Progenitor cell of endocrine pancreas (in vitro differentiated cells): ENCODE measurements at regions not wholly inside any gene's neighbourhood (a gene's known extent, or its start where the extent isn't known, plus 50 kb on each side); places are given as distances from the start of the nearest gene placed in this dataset.

ENCODE experiments used
- DNase-seq: peaks from one replicate; pipeline ENCODE4 v3.0.0; 2021; ENCODE audit warnings: low spot score; ENCODE audit not compliant: unreplicated experiment
- H3K27ac Mint-ChIP-seq: 2 replicates; pipeline ENCODE4 v1.8.0; 2021; ENCODE audit warnings: mild to moderate bottlenecking, moderate library complexity, mixed read lengths
- H3K27me3 Mint-ChIP-seq: 2 replicates; pipeline ENCODE4 v1.8.0; 2021; ENCODE audit warnings: mixed read lengths
- H3K36me3 Mint-ChIP-seq: 2 replicates; pipeline ENCODE4 v1.8.0; 2022; ENCODE audit warnings: mixed read lengths; ENCODE audit not compliant: insufficient read depth
- H3K4me1 Mint-ChIP-seq: 2 replicates; pipeline ENCODE4 v1.8.0; 2021; ENCODE audit warnings: low read depth, mixed read lengths
- H3K4me3 Mint-ChIP-seq: 2 replicates; pipeline ENCODE4 v1.8.0; 2021; ENCODE audit warnings: low read depth, mild to moderate bottlenecking, moderate library complexity, mixed read lengths
- H3K9me3 Mint-ChIP-seq: 2 replicates; pipeline ENCODE4 v1.8.0; 2021; ENCODE audit warnings: low read depth, mixed read lengths
- TF ChIP-seq, protein P1 (sequence below): fragments of 200-600 bp; sonication (generic); IDR thresholded peaks from one replicate; pipeline ENCODE4 v1.5.0; 2021; ENCODE audit warnings: antibody characterized with exemption, mild to moderate bottlenecking; ENCODE audit not compliant: unreplicated experiment

DNA sequence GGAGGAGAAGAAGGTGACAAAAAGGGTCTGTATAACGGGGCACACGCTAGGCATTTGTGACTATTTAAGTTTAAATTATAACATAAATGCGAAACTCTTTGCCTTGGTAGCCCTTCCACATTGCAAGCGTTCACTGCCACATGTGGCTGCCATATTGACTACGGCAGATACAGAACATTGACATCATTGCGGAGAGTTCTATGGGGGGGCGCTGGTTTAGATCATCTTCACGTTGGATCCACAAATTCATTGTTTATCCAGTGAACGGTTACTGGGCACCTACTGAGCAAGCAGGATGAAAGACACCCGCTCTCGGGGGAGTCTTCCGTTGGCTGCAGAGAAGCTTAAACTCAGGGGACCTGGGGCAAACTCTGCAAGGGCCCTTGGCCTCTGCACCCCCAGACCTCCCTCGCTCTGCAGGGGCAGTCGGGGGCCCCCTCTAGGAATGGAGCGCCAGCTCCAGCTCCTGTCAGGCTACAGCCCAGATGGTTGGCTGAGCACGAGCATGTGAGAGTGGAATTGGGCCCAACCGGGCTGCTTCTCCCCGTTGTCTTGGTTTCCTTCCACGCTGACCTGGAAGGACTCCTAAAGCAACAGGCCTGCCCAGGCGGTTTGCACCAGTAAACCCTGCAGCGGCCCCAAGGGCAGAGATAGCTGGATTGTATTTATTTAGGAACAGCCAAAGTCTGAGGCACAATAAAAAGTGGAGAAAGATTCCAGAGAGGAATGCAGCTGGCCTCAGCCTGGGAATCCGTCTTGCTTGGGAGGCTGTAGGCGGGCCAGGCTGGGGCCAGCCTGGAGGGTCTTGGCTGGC is 172.2 kb downstream of the SEC14L1 start:
- DNase-seq: no peak

DNA sequence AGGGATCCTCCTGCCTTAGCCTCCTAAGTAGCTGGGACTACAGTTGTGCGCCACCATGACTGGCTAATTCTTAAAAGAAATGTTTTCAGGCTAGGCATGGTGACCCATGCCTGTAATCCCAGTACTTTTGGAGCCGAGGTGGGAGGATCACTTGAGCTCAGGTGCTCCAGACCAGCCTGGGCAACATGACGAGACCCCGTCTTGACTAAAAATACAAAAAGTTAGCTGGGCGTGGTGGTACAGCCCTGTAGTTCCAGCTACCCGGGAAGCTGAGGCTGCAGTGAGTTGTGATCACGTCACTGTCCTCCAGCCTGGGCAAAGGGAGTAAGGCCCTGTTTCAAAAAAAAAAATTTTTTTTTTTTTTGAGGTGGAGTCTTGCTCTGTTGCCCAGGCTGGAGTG is 173.1 kb downstream of the SEC14L1 start:
- H3K4me1 Mint-ChIP-seq: peaks cover 6% of the 10 kb centered on the region
- H3K36me3 Mint-ChIP-seq: peaks cover 6% of the 10 kb centered on the region
- no peak overlapping the region for H3K27ac Mint-ChIP-seq
- TF ChIP-seq, protein P1, sequence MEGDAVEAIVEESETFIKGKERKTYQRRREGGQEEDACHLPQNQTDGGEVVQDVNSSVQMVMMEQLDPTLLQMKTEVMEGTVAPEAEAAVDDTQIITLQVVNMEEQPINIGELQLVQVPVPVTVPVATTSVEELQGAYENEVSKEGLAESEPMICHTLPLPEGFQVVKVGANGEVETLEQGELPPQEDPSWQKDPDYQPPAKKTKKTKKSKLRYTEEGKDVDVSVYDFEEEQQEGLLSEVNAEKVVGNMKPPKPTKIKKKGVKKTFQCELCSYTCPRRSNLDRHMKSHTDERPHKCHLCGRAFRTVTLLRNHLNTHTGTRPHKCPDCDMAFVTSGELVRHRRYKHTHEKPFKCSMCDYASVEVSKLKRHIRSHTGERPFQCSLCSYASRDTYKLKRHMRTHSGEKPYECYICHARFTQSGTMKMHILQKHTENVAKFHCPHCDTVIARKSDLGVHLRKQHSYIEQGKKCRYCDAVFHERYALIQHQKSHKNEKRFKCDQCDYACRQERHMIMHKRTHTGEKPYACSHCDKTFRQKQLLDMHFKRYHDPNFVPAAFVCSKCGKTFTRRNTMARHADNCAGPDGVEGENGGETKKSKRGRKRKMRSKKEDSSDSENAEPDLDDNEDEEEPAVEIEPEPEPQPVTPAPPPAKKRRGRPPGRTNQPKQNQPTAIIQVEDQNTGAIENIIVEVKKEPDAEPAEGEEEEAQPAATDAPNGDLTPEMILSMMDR: no peak
- no peaks in the 10 kb centered on the region for H3K9me3 Mint-ChIP-seq
- H3K4me3 Mint-ChIP-seq: no peak overlapping the region
- DNase-seq: no peak
- no peaks in the 10 kb centered on the region for H3K27me3 Mint-ChIP-seq

More for the DNA sequence above, 172.2 kb downstream of the SEC14L1 start:
- Mint-ChIP-seq H3K27ac (peak overlapping the region; percentile 91), H3K27me3 (no peaks in the 10 kb centered on the region), H3K4me3 (no peak overlapping the region), H3K36me3 (peaks cover 6% of the 10 kb centered on the region), H3K9me3 (no peaks in the 10 kb centered on the region), H3K4me1 (peaks cover 6% of the 10 kb centered on the region)
- TF ChIP-seq, protein P1: no peak

DNA sequence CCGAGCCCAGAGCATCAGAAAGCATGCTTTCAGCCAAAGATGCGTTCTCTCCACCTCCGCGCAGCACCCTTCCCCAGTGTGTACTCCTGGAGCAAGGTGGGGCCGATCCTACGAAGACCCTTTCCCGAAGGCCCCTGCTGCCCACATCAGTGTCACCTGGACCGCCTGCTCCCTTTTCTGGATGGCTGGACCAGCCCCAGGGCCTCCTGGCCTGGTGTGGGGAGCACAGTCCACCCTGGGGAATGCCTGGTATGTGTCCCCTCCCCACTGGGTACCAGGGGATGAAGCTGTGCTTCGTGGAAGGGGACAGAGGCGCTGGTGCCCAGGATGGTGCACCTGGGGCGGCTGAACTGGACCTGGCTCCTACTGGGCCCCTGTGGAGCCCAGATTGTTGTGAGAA is 173.8 kb downstream of the SEC14L1 start:
- Mint-ChIP-seq H3K36me3 (peaks cover 6% of the 10 kb centered on the region), H3K27me3 (no peaks in the 10 kb centered on the region), H3K9me3 (no peaks in the 10 kb centered on the region), H3K4me3 (no peak overlapping the region), H3K4me1 (peaks cover 9% of the 10 kb centered on the region), H3K27ac (no peak overlapping the region)
- TF ChIP-seq, protein P1: no peak
- no peak for DNase-seq

DNA sequence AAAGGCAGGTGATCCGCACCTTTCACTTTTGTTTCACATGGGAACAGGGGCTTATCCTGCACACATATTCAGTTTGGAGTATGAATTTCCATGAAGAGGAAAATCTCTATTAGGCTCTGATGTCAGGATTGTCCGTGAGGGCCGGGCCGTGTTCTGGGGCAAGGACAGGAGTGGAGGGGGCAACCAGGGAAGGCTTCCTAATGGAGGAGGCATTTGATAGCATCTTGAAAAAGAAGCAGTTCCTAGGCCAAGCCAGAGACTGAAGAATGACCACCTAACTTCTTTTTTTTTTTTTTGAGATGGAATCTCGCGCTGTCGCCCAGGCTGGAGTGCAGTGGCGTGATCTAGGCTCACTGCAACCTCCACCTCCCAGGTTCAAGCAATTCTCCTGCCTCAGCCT is 174.2 kb downstream of the SEC14L1 start:
- H3K4me3 Mint-ChIP-seq: no peak overlapping the region
- H3K27ac Mint-ChIP-seq: no peak overlapping the region
- TF ChIP-seq, protein P1: no peak
- no peak for DNase-seq
- H3K4me1 Mint-ChIP-seq: peaks cover 9% of the 10 kb centered on the region
- peaks cover 6% of the 10 kb centered on the region for H3K36me3 Mint-ChIP-seq
- no peaks in the 10 kb centered on the region for H3K27me3 Mint-ChIP-seq
- H3K9me3 Mint-ChIP-seq: no peaks in the 10 kb centered on the region

DNA sequence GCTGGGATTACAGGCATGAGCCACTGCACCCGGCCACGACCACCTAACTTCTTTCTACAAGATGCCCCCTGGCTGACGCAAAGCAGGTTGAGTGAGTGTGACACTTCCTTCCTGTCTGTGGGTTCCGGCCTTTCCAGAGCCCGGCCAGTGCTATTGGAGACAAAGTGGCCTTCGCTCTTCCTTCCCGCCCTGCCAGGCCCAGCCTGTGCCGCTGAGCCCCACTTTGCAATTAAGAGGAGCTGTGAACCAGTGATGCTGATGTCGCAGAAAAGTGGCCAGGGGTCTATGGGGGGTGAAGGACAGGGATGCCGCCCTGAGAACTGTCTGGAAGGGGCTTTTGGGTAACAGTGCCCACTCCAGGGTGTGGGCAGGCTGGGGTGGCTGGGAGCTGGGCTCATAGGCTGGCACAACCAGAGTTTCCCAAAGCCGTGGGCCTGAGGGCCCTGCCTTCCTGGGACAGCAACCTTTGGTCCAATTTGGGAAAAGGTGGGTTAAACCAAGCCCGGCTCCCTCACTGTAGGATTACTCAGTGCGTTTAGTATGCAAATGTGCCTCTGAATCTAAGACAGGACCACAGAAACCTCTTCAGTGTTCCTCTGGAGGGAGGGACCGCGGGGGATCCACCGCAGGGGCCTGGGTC is 174.9 kb downstream of the SEC14L1 start:
- H3K9me3 Mint-ChIP-seq: no peaks in the 10 kb centered on the region
- no peaks in the 10 kb centered on the region for H3K27me3 Mint-ChIP-seq
- peaks cover 5% of the 10 kb centered on the region for H3K36me3 Mint-ChIP-seq
- H3K4me3 Mint-ChIP-seq: no peak overlapping the region
- no peak for DNase-seq
- no peak overlapping the region for H3K27ac Mint-ChIP-seq
- TF ChIP-seq, protein P1: no peak
- peaks cover 9% of the 10 kb centered on the region for H3K4me1 Mint-ChIP-seq
